Retinal pigment epithelial cell (primary cell): ENCODE measurements at regions not wholly inside any gene's neighbourhood (a gene's known extent, or its start where the extent isn't known, plus 50 kb on each side); places are given as distances from the start of the nearest gene placed in this dataset.

Experiments used
- DNase-seq: peaks from one replicate; pipeline ENCODE4 v3.0.0-alpha.2; 2010; ENCODE audit warnings: low read depth
- H3K4me3 ChIP-seq: 2 replicates; pipeline ENCODE4 v1.5.1; 2011; ENCODE audit warnings: mild to moderate bottlenecking, low read length, control low read depth, moderate library complexity
- TF ChIP-seq, protein P1 (sequence below): conservative IDR thresholded peaks from 2 replicates; pipeline ENCODE4 v1.5.1; 2011; ENCODE audit warnings: low read depth, low read length, control low read depth, inconsistent platforms

DNA sequence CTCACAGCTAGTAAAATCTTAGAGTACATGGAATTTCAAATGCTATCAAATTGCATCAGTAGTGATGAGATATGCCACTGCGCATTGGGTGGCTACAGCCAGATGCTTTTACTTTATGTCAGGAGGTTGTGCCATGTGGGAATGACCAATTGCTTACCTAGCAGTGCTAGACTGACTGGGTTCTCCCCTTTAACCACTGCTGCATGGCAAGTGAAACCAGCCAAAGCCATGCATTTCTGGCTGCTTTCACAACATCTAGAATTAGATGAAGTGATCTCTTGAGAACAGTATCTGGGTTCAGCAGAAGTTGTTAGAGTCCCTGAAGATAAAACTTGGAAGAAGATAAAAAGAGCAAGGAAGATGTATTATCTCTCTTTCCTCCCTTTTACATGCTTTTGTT lies 1174.2 kb upstream of the CDH2 start:
- TF ChIP-seq, protein P1, sequence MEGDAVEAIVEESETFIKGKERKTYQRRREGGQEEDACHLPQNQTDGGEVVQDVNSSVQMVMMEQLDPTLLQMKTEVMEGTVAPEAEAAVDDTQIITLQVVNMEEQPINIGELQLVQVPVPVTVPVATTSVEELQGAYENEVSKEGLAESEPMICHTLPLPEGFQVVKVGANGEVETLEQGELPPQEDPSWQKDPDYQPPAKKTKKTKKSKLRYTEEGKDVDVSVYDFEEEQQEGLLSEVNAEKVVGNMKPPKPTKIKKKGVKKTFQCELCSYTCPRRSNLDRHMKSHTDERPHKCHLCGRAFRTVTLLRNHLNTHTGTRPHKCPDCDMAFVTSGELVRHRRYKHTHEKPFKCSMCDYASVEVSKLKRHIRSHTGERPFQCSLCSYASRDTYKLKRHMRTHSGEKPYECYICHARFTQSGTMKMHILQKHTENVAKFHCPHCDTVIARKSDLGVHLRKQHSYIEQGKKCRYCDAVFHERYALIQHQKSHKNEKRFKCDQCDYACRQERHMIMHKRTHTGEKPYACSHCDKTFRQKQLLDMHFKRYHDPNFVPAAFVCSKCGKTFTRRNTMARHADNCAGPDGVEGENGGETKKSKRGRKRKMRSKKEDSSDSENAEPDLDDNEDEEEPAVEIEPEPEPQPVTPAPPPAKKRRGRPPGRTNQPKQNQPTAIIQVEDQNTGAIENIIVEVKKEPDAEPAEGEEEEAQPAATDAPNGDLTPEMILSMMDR: no peak
- no peak for DNase-seq
- no peak overlapping the region for H3K4me3 ChIP-seq

DNA sequence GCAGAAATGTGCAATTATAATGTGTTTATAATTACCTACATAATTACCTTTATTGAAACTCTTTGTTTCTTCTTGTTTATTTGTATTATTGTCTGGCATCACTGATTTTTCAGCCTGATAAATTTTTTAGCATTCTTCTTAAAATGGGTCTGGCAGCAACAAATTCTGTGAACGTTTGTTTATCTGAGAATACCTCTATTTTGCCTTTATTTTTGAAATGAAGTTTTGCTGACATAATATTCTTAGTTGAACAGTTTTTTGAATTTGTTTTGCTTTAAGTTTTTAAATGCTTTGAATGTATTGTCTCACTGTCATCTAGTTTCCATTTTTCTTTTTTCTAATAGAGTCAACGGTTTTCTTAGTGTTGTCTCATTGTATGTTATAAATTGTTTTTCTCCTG lies 1152.0 kb upstream of the CDH2 start:
- DNase-seq: no peak
- TF ChIP-seq, protein P1: no peak
- no peak overlapping the region for H3K4me3 ChIP-seq

DNA sequence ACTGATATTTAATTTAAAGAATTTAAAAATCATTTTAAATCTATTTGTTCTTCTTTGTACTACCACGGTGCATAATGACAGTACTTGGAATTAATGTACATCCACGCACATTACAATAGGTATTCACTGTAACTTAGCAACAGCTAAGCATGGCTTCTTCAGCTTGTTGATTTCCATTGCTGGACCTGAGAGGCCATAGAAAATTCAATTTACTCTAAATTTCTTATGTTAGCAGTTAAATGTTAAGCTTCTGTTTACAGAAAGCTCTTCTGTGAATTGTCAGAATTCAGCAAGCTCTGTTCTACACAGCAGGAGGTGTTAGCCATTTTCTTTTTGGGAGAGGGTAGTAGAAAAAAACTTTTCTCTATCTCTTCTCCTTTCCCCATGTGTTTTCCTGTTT lies 1149.3 kb upstream of the CDH2 start:
- H3K4me3 ChIP-seq: no peak overlapping the region
- TF ChIP-seq, protein P1: no peak
- no peak for DNase-seq

DNA sequence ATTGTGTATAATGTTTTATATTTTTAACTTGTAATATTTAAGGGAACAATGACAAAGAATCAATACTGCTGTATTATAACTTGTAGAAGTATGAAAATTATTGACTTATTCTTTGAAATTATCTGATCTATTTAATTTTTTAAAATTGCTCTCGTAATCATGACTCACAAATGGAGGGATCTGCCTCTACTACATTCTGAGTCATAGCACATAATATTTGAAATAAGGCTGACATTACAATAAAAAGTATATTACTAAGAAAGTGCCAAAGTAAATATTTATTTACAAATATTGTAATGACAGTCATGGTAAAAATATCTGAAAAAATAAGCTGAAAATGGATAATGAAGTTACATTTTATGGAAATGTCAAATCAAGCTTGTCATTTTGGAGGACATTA lies 1144.6 kb upstream of the CDH2 start:
- DNase-seq: no peak
- H3K4me3 ChIP-seq: no peak overlapping the region
- TF ChIP-seq, protein P1: no peak

DNA sequence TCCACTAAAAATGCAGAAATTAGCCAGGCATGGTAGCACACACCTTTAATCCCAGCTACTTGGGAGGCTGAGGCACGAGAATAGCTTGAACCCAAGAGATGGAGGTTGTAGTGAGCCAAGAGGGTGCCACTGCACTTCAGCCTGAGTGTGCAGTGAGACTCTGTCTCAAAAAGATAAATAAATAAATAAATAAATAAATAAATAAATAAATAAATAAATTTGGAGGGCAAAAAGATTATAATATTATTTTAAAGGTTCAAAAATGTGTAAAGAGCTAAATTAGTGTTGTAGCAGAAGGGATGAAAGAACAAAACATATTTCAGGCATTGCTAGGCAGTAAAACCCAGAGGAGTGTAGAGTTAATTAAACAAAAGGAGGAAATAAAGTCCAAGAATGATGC lies 1136.4 kb upstream of the CDH2 start:
- TF ChIP-seq, protein P1: no peak
- no peak overlapping the region for H3K4me3 ChIP-seq
- DNase-seq: no peak

- H3K4me3 ChIP-seq: no peak overlapping the region
- DNase-seq: no peak
- TF ChIP-seq, protein P1: no peak
Observed at GRCh38 chr18:29311580-29311979, 1134.7 kb upstream of the CDH2 start.

DNA sequence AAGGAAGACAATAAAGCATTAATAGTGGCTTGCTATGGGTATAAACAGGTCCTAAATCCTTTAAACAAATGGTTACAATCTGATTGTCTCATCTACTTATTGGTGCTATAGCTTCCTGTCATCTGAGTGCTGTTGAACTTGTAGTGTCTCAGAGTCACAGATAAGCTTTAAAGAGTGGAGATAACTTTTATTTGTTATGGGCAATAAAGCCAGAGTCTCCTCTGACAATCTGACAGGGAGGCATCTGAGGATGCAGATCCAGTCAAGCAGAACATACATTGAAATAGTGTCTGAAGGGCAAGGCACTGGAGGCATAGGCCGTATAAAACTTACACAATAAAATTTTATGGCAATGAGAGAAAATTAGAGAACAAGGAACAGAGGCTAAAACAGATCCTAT lies 1132.4 kb upstream of the CDH2 start:
- no peak for DNase-seq
- no peak overlapping the region for H3K4me3 ChIP-seq
- TF ChIP-seq, protein P1: no peak
